CD14-positive monocyte (primary cell): ENCODE measurements at regions not wholly inside any gene's neighbourhood (a gene's known extent, or its start where the extent isn't known, plus 50 kb on each side); places are given as distances from the start of the nearest gene placed in this dataset.

Source experiments
- DNase-seq, 3 donors: peaks; one replicate each; pipeline ENCODE4 v3.0.0-alpha.2; 2011 to 2022
- H2AFZ ChIP-seq: 2 replicates; pipeline ENCODE4 v1.6.0; 2012; ENCODE audit warnings: mild to moderate bottlenecking, low read depth, low read length, inconsistent platforms; ENCODE audit not compliant: insufficient read depth, poor library complexity, severe bottlenecking
- H3K27ac ChIP-seq, 2 donors: 1 replicate in 1 of 2; 2 replicates in 1 of 2; pipeline ENCODE4 v1.5.1; 2012 to 2013; ENCODE audit warnings: low read length in 2 of 2, control low read depth in 1 of 2, inconsistent platforms in 1 of 2, low read depth in 1 of 2, mild to moderate bottlenecking in 1 of 2
- H3K27me3 ChIP-seq, 2 donors: one replicate each; pipeline versions ENCODE4 v1.6.0 to v1.6.1; 2011 to 2013; ENCODE audit warnings: low read length in 2 of 2; ENCODE audit not compliant: control insufficient read depth in 2 of 2, insufficient read depth in 2 of 2
- H3K36me3 ChIP-seq, 2 donors: replicated peaks in 1 of 2; 1 replicate in 1 of 2; 2 replicates in 1 of 2; pipeline versions ENCODE4 v1.5.1 to v1.6.1; 2012 to 2013; ENCODE audit warnings: low read length in 2 of 2, control low read depth in 1 of 2, inconsistent platforms in 1 of 2, mild to moderate bottlenecking in 1 of 2; ENCODE audit not compliant: insufficient read depth in 2 of 2, control insufficient read depth in 1 of 2
- H3K4me1 ChIP-seq, 2 donors: 1 replicate in 1 of 2; 2 replicates in 1 of 2; pipeline versions ENCODE4 v1.5.1 to v1.6.1; 2012 to 2013; ENCODE audit warnings: low read length in 2 of 2, control low read depth in 1 of 2, inconsistent platforms in 1 of 2, mild to moderate bottlenecking in 1 of 2, moderate library complexity in 1 of 2; ENCODE audit not compliant: insufficient read depth in 2 of 2, control insufficient read depth in 1 of 2
- H3K4me2 ChIP-seq: replicated peaks from 2 replicates; pipeline ENCODE3; 2012; ENCODE audit warnings: low read length, moderate library complexity, mild to moderate bottlenecking; ENCODE audit not compliant: poor library complexity, severe bottlenecking; ENCODE audit errors: extremely low read depth
- H3K4me3 ChIP-seq, 3 experiments: fragments of 200-600 bp in 1 of 3; sonication (generic) in 1 of 3; replicated peaks in 1 of 3; 1 replicate in 2 of 3; 2 replicates in 1 of 3; pipeline ENCODE4 v1.5.1; 2011 to 2013; ENCODE audit warnings: low read length in 3 of 3, mild to moderate bottlenecking in 3 of 3, control low read depth in 2 of 3, low read depth in 2 of 3, inconsistent platforms in 1 of 3, moderate library complexity in 1 of 3
- H3K79me2 ChIP-seq: 2 replicates; pipeline ENCODE4 v1.6.0; 2012; ENCODE audit warnings: mild to moderate bottlenecking, control low read depth, inconsistent platforms, low read length, moderate library complexity; ENCODE audit not compliant: insufficient read depth
- H3K9ac ChIP-seq: 2 replicates; pipeline ENCODE4 v1.6.0; 2017; ENCODE audit warnings: low read length, mild to moderate bottlenecking; ENCODE audit not compliant: insufficient read depth, poor library complexity, severe bottlenecking
- H3K9me3 ChIP-seq, 2 donors: replicated peaks in 1 of 2; 1 replicate in 1 of 2; 2 replicates in 1 of 2; pipeline versions ENCODE4 v1.5.1 to v1.6.1; 2012 to 2013; ENCODE audit warnings: low read length in 2 of 2, control low read depth in 1 of 2; ENCODE audit not compliant: control insufficient read depth in 1 of 2, insufficient read depth in 1 of 2
- H4K20me1 ChIP-seq: 2 replicates; pipeline ENCODE4 v1.6.0; 2012; ENCODE audit warnings: mild to moderate bottlenecking, low read length, control low read depth, moderate library complexity; ENCODE audit not compliant: insufficient read depth
- H3K27ac Mint-ChIP-seq, 7 donors: one replicate each; pipeline ENCODE4 v1.8.0; 2020; ENCODE audit warnings: mild to moderate bottlenecking in 7 of 7, mixed read lengths in 7 of 7, moderate library complexity in 6 of 7, inconsistent platforms in 2 of 7
- H3K27me3 Mint-ChIP-seq, 3 donors: one replicate each; pipeline ENCODE4 v1.8.0; 2021 to 2022; ENCODE audit warnings: low read depth in 3 of 3, mild to moderate bottlenecking in 3 of 3, mixed read lengths in 3 of 3, moderate library complexity in 3 of 3, inconsistent platforms in 1 of 3
- H3K36me3 Mint-ChIP-seq, 2 donors: one replicate each; pipeline ENCODE4 v1.8.0; 2020; ENCODE audit warnings: mixed read lengths in 2 of 2, inconsistent platforms in 1 of 2, mild to moderate bottlenecking in 1 of 2
- H3K4me1 Mint-ChIP-seq: one replicate; pipeline ENCODE4 v1.8.0; 2020; ENCODE audit warnings: mild to moderate bottlenecking, mixed read lengths
- H3K4me3 Mint-ChIP-seq, 2 donors: one replicate each; pipeline ENCODE4 v1.8.0; 2020; ENCODE audit warnings: mild to moderate bottlenecking in 2 of 2, mixed read lengths in 2 of 2, moderate library complexity in 1 of 2
- H3K9me3 Mint-ChIP-seq, 7 donors: one replicate each; pipeline ENCODE4 v1.8.0; 2020 to 2022; ENCODE audit warnings: mixed read lengths in 7 of 7, mild to moderate bottlenecking in 6 of 7, moderate library complexity in 6 of 7, inconsistent platforms in 2 of 7
- WGBS: methylation state at CpG from one replicate; pipeline ENCODE4 v1.1.5; 2013; ENCODE audit warnings: missing lambda C conversion rate; ENCODE audit not compliant: insufficient coverage; 5-methylcytosine and 5-hydroxymethylcytosine counted together
- intact Hi-C, 2 donors: fragments of 100-400 bp; cut with micrococcal nuclease; formaldehyde crosslinking; loops; one replicate each; pipeline versions ENCODE4 v1.15.0 to v1.15.1; 2023
- TF ChIP-seq, protein P1 (sequence below): fragments of 200-600 bp; IDR thresholded peaks from one replicate; pipeline ENCODE4 v1.8.0; 2022; ENCODE audit warnings: antibody characterized with exemption, mild to moderate bottlenecking

DNA sequence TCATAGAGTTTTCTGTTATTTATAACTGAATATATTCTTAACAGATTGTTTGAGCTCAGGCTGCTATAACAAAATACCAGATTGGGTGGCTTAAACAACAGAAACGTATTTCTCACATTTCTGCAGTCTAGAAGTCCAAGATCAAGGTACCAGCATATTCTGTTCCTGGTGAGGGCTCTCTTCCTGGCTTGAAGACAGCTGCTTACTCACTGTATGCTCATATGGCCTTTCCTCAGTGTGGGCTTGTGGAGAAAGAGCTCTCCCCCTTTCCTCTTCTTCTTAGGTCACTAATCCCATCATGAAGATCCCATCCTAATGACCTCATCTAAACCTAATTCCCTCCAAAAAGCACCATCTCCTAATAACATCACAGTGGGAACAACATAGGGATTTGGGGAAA is 117.8 kb downstream of the RASGEF1B start:
- Histone ChIP-seq H3K9me3 (no peaks in the 10 kb centered on the region), H3K4me1 (no peaks in the 10 kb centered on the region), H3K79me2 (no peaks in the 10 kb centered on the region), H3K36me3 (no peaks in the 10 kb centered on the region), H3K27ac (no peak overlapping the region), H3K4me2 (no peak overlapping the region), H4K20me1 (no peaks in the 10 kb centered on the region), H3K4me3 (no peak overlapping the region), H2AFZ (no peak overlapping the region), H3K27me3 (no peaks in the 10 kb centered on the region), H3K9ac (no peak overlapping the region)
- TF ChIP-seq, protein P1, sequence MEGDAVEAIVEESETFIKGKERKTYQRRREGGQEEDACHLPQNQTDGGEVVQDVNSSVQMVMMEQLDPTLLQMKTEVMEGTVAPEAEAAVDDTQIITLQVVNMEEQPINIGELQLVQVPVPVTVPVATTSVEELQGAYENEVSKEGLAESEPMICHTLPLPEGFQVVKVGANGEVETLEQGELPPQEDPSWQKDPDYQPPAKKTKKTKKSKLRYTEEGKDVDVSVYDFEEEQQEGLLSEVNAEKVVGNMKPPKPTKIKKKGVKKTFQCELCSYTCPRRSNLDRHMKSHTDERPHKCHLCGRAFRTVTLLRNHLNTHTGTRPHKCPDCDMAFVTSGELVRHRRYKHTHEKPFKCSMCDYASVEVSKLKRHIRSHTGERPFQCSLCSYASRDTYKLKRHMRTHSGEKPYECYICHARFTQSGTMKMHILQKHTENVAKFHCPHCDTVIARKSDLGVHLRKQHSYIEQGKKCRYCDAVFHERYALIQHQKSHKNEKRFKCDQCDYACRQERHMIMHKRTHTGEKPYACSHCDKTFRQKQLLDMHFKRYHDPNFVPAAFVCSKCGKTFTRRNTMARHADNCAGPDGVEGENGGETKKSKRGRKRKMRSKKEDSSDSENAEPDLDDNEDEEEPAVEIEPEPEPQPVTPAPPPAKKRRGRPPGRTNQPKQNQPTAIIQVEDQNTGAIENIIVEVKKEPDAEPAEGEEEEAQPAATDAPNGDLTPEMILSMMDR: no peak
- H3K36me3 Mint-ChIP-seq: no peaks in the 10 kb centered on the region
- WGBS: 50% methylated on average over 1 of the region's 1 CpG
- H3K27ac Mint-ChIP-seq: no peak overlapping the region
- peaks cover 6% of the 10 kb centered on the region for H3K4me1 Mint-ChIP-seq
- H3K27me3 Mint-ChIP-seq: peaks cover 0 to 2% (median 0%) of the 10 kb centered on the region in 3 donors
- H3K9me3 Mint-ChIP-seq: peaks cover 0 to 3% (median 0%) of the 10 kb centered on the region in 7 donors
- no peak for DNase-seq
- intact Hi-C loops: no loop called here
- H3K4me3 Mint-ChIP-seq: no peak overlapping the region

DNA sequence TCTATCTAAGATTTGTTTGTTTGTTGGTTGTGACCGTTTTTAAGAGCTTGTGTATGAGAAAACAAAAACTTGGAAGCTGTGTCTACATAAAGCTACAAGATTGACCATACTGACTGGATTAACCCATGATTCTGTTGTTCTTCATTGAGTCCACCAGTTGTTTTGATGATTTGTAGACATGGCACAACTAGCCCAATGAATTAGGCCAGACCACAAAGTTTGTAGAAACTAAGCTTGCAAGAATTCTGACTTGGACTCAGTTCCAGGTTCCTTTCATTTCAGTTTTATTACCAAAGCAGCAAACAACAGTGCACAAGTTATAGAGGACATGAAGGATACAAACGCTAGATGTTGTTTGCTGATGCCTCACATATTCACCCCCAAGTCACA is 119.3 kb downstream of the RASGEF1B start:
- H3K27ac ChIP-seq: no peak overlapping the region

More for the DNA sequence above, 119.3 kb downstream of the RASGEF1B start:
- Histone ChIP-seq H3K9me3 (no peaks in the 10 kb centered on the region), H3K4me1 (no peaks in the 10 kb centered on the region), H3K9ac (no peak overlapping the region), H3K79me2 (no peaks in the 10 kb centered on the region), H4K20me1 (no peaks in the 10 kb centered on the region), H3K36me3 (no peaks in the 10 kb centered on the region), H2AFZ (no peak overlapping the region), H3K27me3 (no peaks in the 10 kb centered on the region), H3K4me2 (no peak overlapping the region), H3K4me3 (no peak overlapping the region)
- peaks cover 0 to 2% (median 0%) of the 10 kb centered on the region in 3 donors for H3K27me3 Mint-ChIP-seq
- peaks cover 2% of the 10 kb centered on the region for H3K4me1 Mint-ChIP-seq
- intact Hi-C loops: no loop called here
- no peak for DNase-seq
- H3K9me3 Mint-ChIP-seq: peaks cover 0 to 3% (median 0%) of the 10 kb centered on the region in 7 donors
- no peaks in the 10 kb centered on the region for H3K36me3 Mint-ChIP-seq
- no peak overlapping the region for H3K27ac Mint-ChIP-seq
- no peak overlapping the region for H3K4me3 Mint-ChIP-seq
- TF ChIP-seq, protein P1: no peak
- 90% methylated on average over 1 of the region's 2 CpGs for WGBS
